Panc1 (cell line): ENCODE measurements at regions not wholly inside any gene's neighbourhood (a gene's known extent, or its start where the extent isn't known, plus 50 kb on each side); places are given as distances from the start of the nearest gene placed in this dataset.

Source experiments
- ATAC-seq: fragments of 200-7000 bp; cut with Tn5 transposase; 2 replicates; pipeline ENCODE4 v1.9.1; 2020; ENCODE audit warnings: mild to moderate bottlenecking, moderate library complexity
- BruUV-seq: library from RNA; stranded (reverse); fragments of 400-500 nt; replicated peaks from 2 replicates; lab custom pipeline; 2021; lab: Mats Ljungman, UMichigan
- CTCF ChIA-PET: fragments of 300-600 bp; sonication (Branson Sonifier 250); formaldehyde crosslinking; loops from one replicate; lab custom pipeline; 2022; ENCODE audit warnings: antibody characterized with exemption; lab: Charles Lee
- POLR2A ChIA-PET: fragments of 300-600 bp; sonication (Branson Sonifier 250); formaldehyde crosslinking; loops from one replicate; lab custom pipeline; 2022; ENCODE audit warnings: antibody characterized with exemption; lab: Charles Lee
- DNase-seq: peaks from one replicate; pipeline ENCODE4 v3.0.0-alpha.2; 2010; ENCODE audit warnings: low read depth, low spot score
- H3K27ac ChIP-seq: 2 replicates; pipeline ENCODE4 v1.5.1; 2011; ENCODE audit warnings: mild to moderate bottlenecking, low read length, inconsistent platforms
- H3K27me3 ChIP-seq: fragments of 200-500 bp; sonication (Bioruptor generic); 2 replicates; pipeline ENCODE4 v1.6.0; 2014; ENCODE audit warnings: low read length, inconsistent platforms; ENCODE audit not compliant: control insufficient read depth, insufficient read depth
- H3K36me3 ChIP-seq: fragments of 200-500 bp; sonication (Bioruptor generic); 2 replicates; pipeline ENCODE4 v1.5.1; 2014; ENCODE audit warnings: inconsistent platforms, mild to moderate bottlenecking, low read length, moderate library complexity; ENCODE audit not compliant: control insufficient read depth, insufficient read depth
- H3K4me1 ChIP-seq: 2 replicates; pipeline ENCODE4 v1.5.1; 2011; ENCODE audit warnings: inconsistent platforms, mild to moderate bottlenecking, low read length, moderate library complexity; ENCODE audit not compliant: control insufficient read depth, insufficient read depth
- H3K4me3 ChIP-seq, 2 experiments: 2 replicates each; pipeline ENCODE4 v1.5.1; 2011 to 2012; ENCODE audit warnings: low read depth in 2 of 2, low read length in 2 of 2, mild to moderate bottlenecking in 2 of 2, inconsistent platforms in 1 of 2, moderate library complexity in 1 of 2
- H3K9me3 ChIP-seq: fragments of 200-500 bp; sonication (Bioruptor generic); 2 replicates; pipeline ENCODE4 v1.5.1; 2014; ENCODE audit warnings: low read depth, mild to moderate bottlenecking, inconsistent platforms, low read length, moderate library complexity; ENCODE audit not compliant: control insufficient read depth, insufficient read depth
- CTCF ChIP-seq: fragments of 450-650 bp; IDR thresholded peaks from 2 replicates; pipeline ENCODE4 v1.5.1; 2017; ENCODE audit warnings: mild to moderate bottlenecking
- POLR2AphosphoS5 ChIP-seq: IDR thresholded peaks from 2 replicates; pipeline ENCODE4 v1.6.1; 2012; ENCODE audit warnings: mild to moderate bottlenecking, low read depth, low read length, moderate library complexity
- REST ChIP-seq, 2 experiments: IDR thresholded peaks; 2 replicates each; pipeline ENCODE4 v1.6.1; 2011 to 2012; ENCODE audit warnings: low read depth in 2 of 2, control low read depth in 1 of 2, low read length in 1 of 2, mild to moderate bottlenecking in 1 of 2, moderate library complexity in 1 of 2; ENCODE audit not compliant: insufficient read depth in 1 of 2
- SIN3A ChIP-seq: IDR thresholded peaks from 2 replicates; pipeline ENCODE4 v1.6.1; 2012; ENCODE audit warnings: low read depth, mild to moderate bottlenecking, low read length, moderate library complexity, borderline replicate concordance; ENCODE audit not compliant: insufficient read depth
- TCF7L2 ChIP-seq: IDR thresholded peaks from 2 replicates; pipeline ENCODE4 v1.6.1; 2011; ENCODE audit warnings: mild to moderate bottlenecking, low read depth, low read length, inconsistent platforms
- in situ Hi-C: cut with HindIII; loops from 2 replicates; pipeline ENCODE4 v1.10.0; 2016; ENCODE audit warnings: low sequenced_read_pairs, low pct_unique_long_range_greater_than_20kb
- intact Hi-C: fragments of 100-400 bp; cut with micrococcal nuclease; formaldehyde crosslinking; loops from one replicate; pipeline ENCODE4 v1.10.0; 2022; ENCODE audit not compliant: unreplicated experiment

- intact Hi-C loops: no loop called here
- ATAC-seq (no peak), DNase-seq (no peak)
- Histone ChIP-seq H3K9me3 (no peaks in the 10 kb centered on the region), H3K4me3 (no peak overlapping the region), H3K27ac (no peak overlapping the region), H3K36me3 (no peaks in the 10 kb centered on the region), H3K4me1 (no peaks in the 10 kb centered on the region), H3K27me3 (no peaks in the 10 kb centered on the region)
- TF ChIP-seq REST (IDR thresholded peaks at IDR 0.05; ENCODE audit: insufficient read depth in 1 of 2, low read depth in 2 of 2, low read length in 1 of 2): no peak
- TF ChIP-seq POLR2AphosphoS5: no peak
- TF ChIP-seq SIN3A: no peak
- no peak for TF ChIP-seq TCF7L2
- no peak for TF ChIP-seq CTCF
- BruUV-seq: no TSS peak
- ChIA-PET POLR2A (no interaction called here), CTCF (no interaction called here)
- in situ Hi-C loops: no loop called here
Observed at GRCh38 chr4:37769391-37769989, 57.0 kb upstream of the PGM2 start.

- no peak for TF ChIP-seq REST (IDR thresholded peaks at IDR 0.05; ENCODE audit: insufficient read depth in 1 of 2, low read depth in 2 of 2, low read length in 1 of 2)
- no peak for TF ChIP-seq CTCF
- TF ChIP-seq SIN3A: no peak
- TF ChIP-seq POLR2AphosphoS5: no peak
- no peak for TF ChIP-seq TCF7L2
- ChIA-PET POLR2A (no interaction called here), CTCF (no interaction called here)
- no TSS peak for BruUV-seq
- Histone ChIP-seq H3K27me3 (no peaks in the 10 kb centered on the region), H3K4me3 (no peak overlapping the region), H3K4me1 (no peaks in the 10 kb centered on the region), H3K9me3 (no peaks in the 10 kb centered on the region), H3K36me3 (no peaks in the 10 kb centered on the region), H3K27ac (no peak overlapping the region)
- in situ Hi-C loops: no loop called here
- no peak for ATAC-seq
- DNase-seq: no peak
- intact Hi-C loops: no loop called here
Observed at GRCh38 chr4:37767546-37767945, 58.9 kb upstream of the PGM2 start.
